HG03565 (cell line): ENCODE measurements at regions not wholly inside any gene's neighbourhood (a gene's known extent, or its start where the extent isn't known, plus 50 kb on each side); places are given as distances from the start of the nearest gene placed in this dataset.
"Not testable (repeated sequence)": the region's sequence is repeated elsewhere in the genome, so short reads cannot be mapped to it uniquely, and the experiment has no call there.

ENCODE experiments used
- ATAC-seq: cut with Tn5 transposase; IDR thresholded peaks from one replicate; pipeline ENCODE4 v1.9.1; 2021; ENCODE audit warnings: mild to moderate bottlenecking, moderate library complexity; ENCODE audit not compliant: unreplicated experiment

- no peak for ATAC-seq
Measured at GRCh38 chr16:65315081-65315780, 193.4 kb upstream of the CDH11 start.

- no peak for ATAC-seq
Measured at GRCh38 chr16:65314627-65315008, 192.8 kb upstream of the CDH11 start.

GRCh38 chr16:65313936-65314626 is 192.2 kb upstream of the CDH11 start:
- ATAC-seq = no peak

GRCh38 chr16:65312795-65313194 is 190.9 kb upstream of the CDH11 start:
- no peak for ATAC-seq

- no peak for ATAC-seq
Measured at GRCh38 chr16:65312071-65312470, 190.2 kb upstream of the CDH11 start.

GRCh38 chr16:65310491-65310890 is 188.6 kb upstream of the CDH11 start:
- not testable (repeated sequence) for ATAC-seq

- no peak for ATAC-seq
Measured at GRCh38 chr16:65309354-65309753, 187.5 kb upstream of the CDH11 start.

- ATAC-seq = no peak
Measured at GRCh38 chr16:65308506-65308905, 186.6 kb upstream of the CDH11 start.

GRCh38 chr16:65307286-65307685 is 185.4 kb upstream of the CDH11 start:
- ATAC-seq = no peak

- ATAC-seq = no peak
Measured at GRCh38 chr16:65306722-65307121, 184.9 kb upstream of the CDH11 start.

- no peak for ATAC-seq
Measured at GRCh38 chr16:65306300-65306699, 184.4 kb upstream of the CDH11 start.

GRCh38 chr16:65305266-65305959 is 183.6 kb upstream of the CDH11 start:
- no peak for ATAC-seq

GRCh38 chr16:65301029-65301428 is 179.2 kb upstream of the CDH11 start:
- ATAC-seq = no peak

- no peak for ATAC-seq
Measured at GRCh38 chr16:65297453-65297852, 175.6 kb upstream of the CDH11 start.

GRCh38 chr16:65295527-65295926 is 173.7 kb upstream of the CDH11 start:
- no peak for ATAC-seq

- ATAC-seq = no peak
Measured at GRCh38 chr16:65294708-65295107, 172.8 kb upstream of the CDH11 start.

- no peak for ATAC-seq
Measured at GRCh38 chr16:65294165-65294564, 172.3 kb upstream of the CDH11 start.

- no peak for ATAC-seq
Measured at GRCh38 chr16:65289022-65289421, 167.2 kb upstream of the CDH11 start.

- no peak for ATAC-seq
Measured at GRCh38 chr16:65287307-65287706, 165.4 kb upstream of the CDH11 start.

- ATAC-seq = no peak
Measured at GRCh38 chr16:65285128-65286048, 163.5 kb upstream of the CDH11 start.

GRCh38 chr16:65284626-65285025 is 162.8 kb upstream of the CDH11 start:
- no peak for ATAC-seq
